Mesenchymal stem cell (in vitro differentiated cells and primary cell): ENCODE measurements at regions not wholly inside any gene's neighbourhood (a gene's known extent, or its start where the extent isn't known, plus 50 kb on each side); places are given as distances from the start of the nearest gene placed in this dataset.

Experiments used
- DNase-seq: peaks from one replicate; pipeline ENCODE4 v3.0.0-alpha.2; 2013
- H2AFZ ChIP-seq: one replicate; pipeline ENCODE4 v1.6.1; 2013; ENCODE audit warnings: low read depth, mild to moderate bottlenecking, control low read depth, inconsistent platforms, low read length, moderate library complexity
- H2AK5ac ChIP-seq: 2 replicates; pipeline ENCODE4 v1.6.1; 2013; ENCODE audit warnings: low read length, moderate library complexity, mild to moderate bottlenecking, inconsistent platforms; ENCODE audit not compliant: severe bottlenecking
- H2BK120ac ChIP-seq: one replicate; pipeline ENCODE4 v1.6.1; 2013; ENCODE audit warnings: low read depth, mild to moderate bottlenecking, inconsistent platforms, low read length, moderate library complexity
- H2BK12ac ChIP-seq, 2 experiments: one replicate each; pipeline ENCODE4 v1.6.1; 2013; ENCODE audit warnings: inconsistent platforms in 2 of 2, low read length in 2 of 2, mild to moderate bottlenecking in 2 of 2, moderate library complexity in 2 of 2, control low read depth in 1 of 2
- H2BK15ac ChIP-seq: one replicate; pipeline ENCODE4 v1.6.1; 2013; ENCODE audit warnings: mild to moderate bottlenecking, low read depth, inconsistent platforms; ENCODE audit not compliant: poor library complexity, severe bottlenecking
- H2BK5ac ChIP-seq: 2 replicates; pipeline ENCODE4 v1.6.1; 2013; ENCODE audit warnings: low read depth, mild to moderate bottlenecking, low read length, control low read depth, inconsistent platforms; ENCODE audit not compliant: poor library complexity, severe bottlenecking
- H3K14ac ChIP-seq, 2 experiments: one replicate each; pipeline ENCODE4 v1.6.1; 2013; ENCODE audit warnings: inconsistent platforms in 2 of 2, low read length in 2 of 2, control low read depth in 1 of 2, mild to moderate bottlenecking in 1 of 2, moderate library complexity in 1 of 2
- H3K18ac ChIP-seq, 2 experiments: one replicate each; pipeline ENCODE4 v1.6.1; 2013; ENCODE audit warnings: inconsistent platforms in 2 of 2, low read length in 2 of 2, control low read depth in 1 of 2, low read depth in 1 of 2, mild to moderate bottlenecking in 1 of 2
- H3K23ac ChIP-seq, 2 experiments: one replicate each; pipeline ENCODE4 v1.6.1; 2013; ENCODE audit warnings: inconsistent platforms in 2 of 2, low read length in 2 of 2, mild to moderate bottlenecking in 2 of 2, moderate library complexity in 2 of 2, control low read depth in 1 of 2
- H3K27ac ChIP-seq: 2 replicates; pipeline ENCODE4 v1.5.1; 2013; ENCODE audit warnings: mild to moderate bottlenecking, moderate library complexity, low read length, control low read depth, inconsistent platforms; ENCODE audit not compliant: poor library complexity, severe bottlenecking
- H3K27me3 ChIP-seq, 2 experiments: 2 replicates each; pipeline versions ENCODE4 v1.6.1 to v1.7.0; 2013; ENCODE audit warnings: low read length in 2 of 2, mild to moderate bottlenecking in 2 of 2, moderate library complexity in 2 of 2, control low read depth in 1 of 2, inconsistent platforms in 1 of 2; ENCODE audit not compliant: control insufficient read depth in 1 of 2, insufficient read depth in 1 of 2
- H3K36me3 ChIP-seq, 2 experiments: 2 replicates each; pipeline versions ENCODE4 v1.6.1 to v1.7.0; 2013; ENCODE audit warnings: low read length in 2 of 2, control low read depth in 1 of 2, inconsistent platforms in 1 of 2, low read depth in 1 of 2, mild to moderate bottlenecking in 1 of 2; ENCODE audit not compliant: insufficient read depth in 2 of 2, control insufficient read depth in 1 of 2
- H3K4ac ChIP-seq, 2 experiments: one replicate each; pipeline ENCODE4 v1.6.1; 2013; ENCODE audit warnings: inconsistent platforms in 2 of 2, low read length in 2 of 2, mild to moderate bottlenecking in 2 of 2, moderate library complexity in 2 of 2, control low read depth in 1 of 2, low read depth in 1 of 2
- H3K4me1 ChIP-seq: 2 replicates; pipeline ENCODE4 v1.6.1; 2013; ENCODE audit warnings: low read depth, low read length, control low read depth; ENCODE audit not compliant: control insufficient read depth, insufficient read depth
- H3K4me2 ChIP-seq: 2 replicates; pipeline ENCODE4 v1.6.1; 2013; ENCODE audit warnings: low read length, mild to moderate bottlenecking, inconsistent platforms; ENCODE audit not compliant: poor library complexity, severe bottlenecking
- H3K4me3 ChIP-seq, 2 experiments: 2 replicates each; pipeline versions ENCODE4 v1.5.1 to v1.7.0; 2013; ENCODE audit warnings: low read length in 2 of 2, mild to moderate bottlenecking in 2 of 2, control low read depth in 1 of 2, low read depth in 1 of 2; ENCODE audit not compliant: insufficient read depth in 1 of 2
- H3K79me1 ChIP-seq: replicated peaks from 2 replicates; pipeline ENCODE4 v1.6.1; 2013; ENCODE audit warnings: mild to moderate bottlenecking, control low read depth, low read length, inconsistent platforms; ENCODE audit not compliant: poor library complexity, severe bottlenecking
- H3K9ac ChIP-seq: 2 replicates; pipeline ENCODE4 v1.7.0; 2013; ENCODE audit warnings: mild to moderate bottlenecking, low read length, moderate library complexity
- H3K9me3 ChIP-seq: 2 replicates; pipeline ENCODE4 v1.7.0; 2013; ENCODE audit warnings: mild to moderate bottlenecking, low read length; ENCODE audit not compliant: control insufficient read depth
- H4K8ac ChIP-seq: one replicate; pipeline ENCODE4 v1.6.1; 2013; ENCODE audit warnings: inconsistent platforms, mild to moderate bottlenecking, low read length, moderate library complexity
- H4K91ac ChIP-seq: one replicate; pipeline ENCODE4 v1.6.1; 2013; ENCODE audit warnings: mild to moderate bottlenecking, low read length, inconsistent platforms
- WGBS: methylation state at CpG from one replicate; pipeline ENCODE4 v1.1.7; 2013; ENCODE audit warnings: mixed read lengths; 5-methylcytosine and 5-hydroxymethylcytosine counted together

GRCh38 chr7:106775552-106775936 lies 89.5 kb upstream of the PIK3CG start:
- Histone ChIP-seq H3K4me3 (peak overlapping the region in 1 of 2 experiments; percentile 48), H2AFZ (no peak overlapping the region), H3K4ac (peak overlapping the region in 1 of 2 experiments; percentile 24), H2BK5ac (no peak overlapping the region), H3K4me2 (no peak overlapping the region), H2BK120ac (no peak overlapping the region), H4K8ac (no peak overlapping the region), H3K27ac (peak overlapping the region; percentile 37), H3K14ac (no peak overlapping the region), H2BK15ac (no peak overlapping the region), H2BK12ac (peak overlapping the region in 1 of 2 experiments; percentile 59), H3K18ac (no peak overlapping the region), H3K9me3 (no peaks in the 10 kb centered on the region), H3K4me1 (peaks cover 9% of the 10 kb centered on the region), H3K27me3 (no peaks in the 10 kb centered on the region), H3K79me1 (no peaks in the 10 kb centered on the region), H3K36me3 (no peaks in the 10 kb centered on the region), H4K91ac (no peak overlapping the region), H3K23ac (no peak overlapping the region), H3K9ac (peak overlapping the region; percentile 84), H2AK5ac (no peak overlapping the region)
- WGBS: 7% methylated on average over 1 of the region's 4 CpGs
- DNase-seq: peak; percentile 85

- Histone ChIP-seq H2BK15ac (no peak overlapping the region), H4K8ac (peak overlapping the region; percentile 53), H3K27ac (peak overlapping the region; percentile 37), H2AFZ (no peak overlapping the region), H2BK120ac (peak overlapping the region; percentile 83), H3K14ac (no peak overlapping the region), H3K27me3 (no peaks in the 10 kb centered on the region), H3K4me2 (no peak overlapping the region), H3K79me1 (no peaks in the 10 kb centered on the region), H3K9ac (peak overlapping the region; percentile 84), H2AK5ac (no peak overlapping the region), H3K23ac (no peak overlapping the region), H3K9me3 (no peaks in the 10 kb centered on the region), H3K36me3 (no peaks in the 10 kb centered on the region), H2BK5ac (no peak overlapping the region), H3K4me1 (peaks cover 7% of the 10 kb centered on the region), H3K4ac (peak overlapping the region; percentile 54 to 77), H3K18ac (peak overlapping the region; percentile 25 to 93), H3K4me3 (no peak overlapping the region), H4K91ac (peak overlapping the region; percentile 63), H2BK12ac (peak overlapping the region; percentile 27 to 30)
- 60% methylated on average over 1 of the region's 3 CpGs for WGBS
- DNase-seq: no peak
Measured at GRCh38 chr7:106775975-106776607, 89.0 kb upstream of the PIK3CG start.

- Histone ChIP-seq H2BK15ac (no peak overlapping the region), H2BK5ac (no peak overlapping the region), H3K4ac (no peak overlapping the region), H3K27ac (no peak overlapping the region), H2BK120ac (peak overlapping the region; percentile 1), H3K4me1 (peaks cover 7% of the 10 kb centered on the region), H3K79me1 (no peaks in the 10 kb centered on the region), H3K4me2 (no peak overlapping the region), H2AFZ (no peak overlapping the region), H4K8ac (no peak overlapping the region), H3K23ac (no peak overlapping the region), H3K9ac (peak overlapping the region; percentile 84), H2BK12ac (peak overlapping the region; percentile 28 to 87), H3K9me3 (no peaks in the 10 kb centered on the region), H2AK5ac (no peak overlapping the region), H3K18ac (peak overlapping the region in 1 of 2 experiments; percentile 16), H3K14ac (no peak overlapping the region), H3K27me3 (no peaks in the 10 kb centered on the region), H3K36me3 (no peaks in the 10 kb centered on the region), H3K4me3 (no peak overlapping the region), H4K91ac (peak overlapping the region; percentile 44)
- DNase-seq: no peak
- 97% methylated on average over 4 of the region's 4 CpGs for WGBS
Measured at GRCh38 chr7:106776618-106777347, 88.3 kb upstream of the PIK3CG start.

GRCh38 chr7:106777674-106778299 lies 87.3 kb upstream of the PIK3CG start:
- H2BK15ac ChIP-seq: peak overlapping the region; percentile 12
- peaks cover 7% of the 10 kb centered on the region for H3K4me1 ChIP-seq
- no peaks in the 10 kb centered on the region for H3K36me3 ChIP-seq
- H3K27ac ChIP-seq: no peak overlapping the region
- H4K8ac ChIP-seq: peak overlapping the region; percentile 12
- H3K4me3 ChIP-seq: no peak overlapping the region
- H3K79me1 ChIP-seq: no peaks in the 10 kb centered on the region
- no peak overlapping the region for H3K4me2 ChIP-seq
- no peak overlapping the region for H3K9ac ChIP-seq
- no peak overlapping the region for H2BK5ac ChIP-seq
- DNase-seq: no peak
- H2BK120ac ChIP-seq: peak overlapping the region; percentile 1
- H3K18ac ChIP-seq: peak overlapping the region; percentile 46 to 54
- H2AK5ac ChIP-seq: no peak overlapping the region
- no peak overlapping the region for H3K14ac ChIP-seq
- no peaks in the 10 kb centered on the region for H3K27me3 ChIP-seq
- H3K9me3 ChIP-seq: no peaks in the 10 kb centered on the region
- 96% methylated on average over 7 of the region's 7 CpGs for WGBS
- H3K4ac ChIP-seq: peak overlapping the region in 1 of 2 experiments; percentile 1
- H2AFZ ChIP-seq: no peak overlapping the region
- peak overlapping the region; percentile 14 for H4K91ac ChIP-seq
- peak overlapping the region; percentile 19 to 49 for H2BK12ac ChIP-seq
- H3K23ac ChIP-seq: no peak overlapping the region
